NCI-H69 (cell line): ENCODE measurements at regions not wholly inside any gene's neighbourhood (a gene's known extent, or its start where the extent isn't known, plus 50 kb on each side); places are given as distances from the start of the nearest gene placed in this dataset.

Experiments
- DNase-seq: peaks from one replicate; lab custom pipeline; 2025; lab: John Stamatoyannopoulos, UW

DNA sequence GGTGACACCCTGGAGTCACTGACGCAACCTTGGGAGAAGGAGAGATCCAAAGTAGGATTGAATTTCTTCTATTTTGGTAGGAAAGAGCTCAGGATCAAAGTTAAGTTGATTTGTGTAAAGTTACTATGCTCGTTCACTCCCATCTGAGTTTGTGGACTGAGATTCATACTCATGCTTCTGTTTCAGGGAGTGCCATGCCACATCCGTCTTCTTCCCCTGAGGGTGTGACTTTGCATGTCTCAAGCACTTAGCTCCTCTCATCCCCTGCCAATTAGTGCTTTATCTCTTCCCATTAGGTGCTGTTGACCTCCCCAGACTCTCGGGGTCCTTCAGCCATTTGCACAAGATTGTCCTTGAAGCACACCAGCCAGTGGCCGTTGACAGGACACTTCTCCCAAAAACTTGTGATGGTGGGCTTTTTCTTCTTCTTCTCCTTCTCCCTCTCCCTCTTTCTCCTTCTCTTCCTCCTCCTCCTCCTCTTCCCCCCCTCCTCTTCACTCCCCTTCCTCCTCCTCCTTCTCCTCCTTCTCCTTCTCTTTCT is 232.2 kb upstream of the KLF4 start:
- no peak for DNase-seq

- DNase-seq: no peak
Measured at GRCh38 chr9:107720501-107720900, 230.9 kb upstream of the KLF4 start.

GRCh38 chr9:107717529-107718314 is 228.2 kb upstream of the KLF4 start:
- DNase-seq: no peak

DNA sequence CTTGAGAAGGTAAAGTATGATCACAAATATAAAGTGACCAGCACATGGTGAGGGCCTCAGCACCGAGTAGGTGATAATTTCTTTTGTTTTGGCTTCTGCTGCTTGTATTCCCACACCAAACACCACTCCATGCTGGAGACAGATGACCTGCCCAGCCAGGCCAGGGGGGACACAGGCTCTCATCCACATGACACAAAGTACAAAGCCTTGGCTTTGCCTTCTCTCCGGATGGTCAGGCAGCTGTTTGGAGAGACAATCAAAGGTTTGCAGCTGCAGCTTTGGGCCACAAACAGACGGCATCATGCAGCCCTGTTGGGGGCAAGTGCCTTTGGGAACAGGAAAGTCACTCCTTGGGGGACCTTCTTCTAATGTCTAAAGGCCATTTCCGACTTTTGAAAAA is 226.2 kb upstream of the KLF4 start:
- no peak for DNase-seq

GRCh38 chr9:107713470-107713869 is 223.9 kb upstream of the KLF4 start:
- no peak for DNase-seq

- peak; percentile 17 for DNase-seq
Measured at GRCh38 chr9:107712390-107712789, 222.8 kb upstream of the KLF4 start.

- peak; percentile 88 for DNase-seq
Measured at GRCh38 chr9:107711542-107711941, 222.0 kb upstream of the KLF4 start.

- DNase-seq: peak; percentile 56
Measured at GRCh38 chr9:107710953-107711352, 221.4 kb upstream of the KLF4 start.

- no peak for DNase-seq
Measured at GRCh38 chr9:107710546-107710945, 221.0 kb upstream of the KLF4 start.

- no peak for DNase-seq
Measured at GRCh38 chr9:107708791-107709190, 219.2 kb upstream of the KLF4 start.

- peak; percentile 25 for DNase-seq
Measured at GRCh38 chr9:107707915-107708441, 218.4 kb upstream of the KLF4 start.

DNA sequence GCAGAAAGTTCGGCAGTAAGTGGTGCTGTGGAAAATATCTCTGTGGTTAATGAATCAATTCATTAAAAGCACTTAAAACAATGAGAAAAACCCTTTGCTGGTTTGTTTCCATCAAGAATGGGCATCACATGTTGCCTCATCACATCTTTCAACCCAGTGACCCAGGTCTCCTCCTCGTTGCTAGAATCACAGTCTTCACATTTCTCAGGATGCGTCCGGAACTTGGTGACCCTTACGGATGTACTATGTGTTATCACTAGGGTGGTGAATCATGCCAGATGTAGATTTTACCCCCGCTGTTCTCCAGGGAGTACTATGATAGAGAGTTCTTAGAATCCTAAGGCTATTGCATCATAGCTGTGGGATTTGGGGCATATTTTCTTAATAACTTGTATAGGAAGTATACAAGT is 217.9 kb upstream of the KLF4 start:
- no peak for DNase-seq

DNA sequence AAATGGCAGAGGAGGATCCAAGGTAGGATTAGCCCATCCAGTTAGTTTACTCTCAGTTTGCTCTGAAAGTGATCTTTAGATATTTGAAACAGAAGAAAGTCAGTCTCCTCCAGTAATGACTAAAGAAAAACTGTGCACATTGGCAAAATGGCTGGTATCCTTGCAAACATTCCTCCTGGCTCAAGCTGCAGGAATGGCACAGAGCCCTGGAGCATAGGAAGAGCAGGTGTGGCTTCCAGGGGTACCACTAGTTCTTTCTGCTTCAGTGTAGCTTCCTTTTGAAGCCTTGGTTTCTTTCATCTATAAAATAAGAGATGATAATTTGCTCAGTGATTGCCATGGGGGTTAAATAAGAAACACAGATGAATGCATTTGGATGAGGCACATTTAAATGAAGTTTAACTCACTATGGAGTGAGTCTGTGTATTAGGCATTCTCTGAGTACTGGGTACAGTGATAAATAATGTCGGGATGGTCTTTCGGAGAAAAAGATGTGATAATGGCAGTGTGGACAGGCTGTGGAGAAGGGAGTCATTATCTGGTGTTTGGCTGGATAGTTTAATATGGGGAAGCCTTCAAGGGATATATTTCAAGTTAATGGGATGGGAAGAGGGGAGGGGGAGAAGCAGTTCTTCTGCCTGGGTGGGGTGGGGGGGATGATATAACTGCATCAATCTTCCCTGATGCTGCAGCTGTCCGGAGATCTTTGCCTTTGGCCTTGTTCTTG is 217.3 kb upstream of the KLF4 start:
- DNase-seq: peak; percentile 31

- no peak for DNase-seq
Measured at GRCh38 chr9:107705521-107705920, 216.0 kb upstream of the KLF4 start.

DNA sequence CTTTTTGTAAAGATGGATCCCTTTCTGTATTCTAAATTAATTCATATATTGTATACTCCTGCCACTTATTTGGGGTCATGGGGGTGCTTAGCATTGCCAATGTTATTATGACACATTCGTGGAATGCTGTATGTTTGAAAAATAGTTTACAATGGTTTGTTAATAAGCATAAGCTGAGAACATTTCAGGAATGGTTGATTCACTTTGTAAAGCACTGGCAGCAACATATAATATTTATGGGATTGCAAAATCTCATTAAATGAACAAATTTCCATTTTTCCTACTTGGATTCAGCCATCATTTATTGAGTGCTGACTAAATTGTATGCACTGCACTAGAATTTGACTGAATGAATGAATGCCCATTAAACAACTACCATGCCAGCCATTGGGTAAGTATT is 215.2 kb upstream of the KLF4 start:
- DNase-seq: no peak

GRCh38 chr9:107703651-107704050 is 214.1 kb upstream of the KLF4 start:
- no peak for DNase-seq

GRCh38 chr9:107700847-107701246 is 211.3 kb upstream of the KLF4 start:
- no peak for DNase-seq

DNA sequence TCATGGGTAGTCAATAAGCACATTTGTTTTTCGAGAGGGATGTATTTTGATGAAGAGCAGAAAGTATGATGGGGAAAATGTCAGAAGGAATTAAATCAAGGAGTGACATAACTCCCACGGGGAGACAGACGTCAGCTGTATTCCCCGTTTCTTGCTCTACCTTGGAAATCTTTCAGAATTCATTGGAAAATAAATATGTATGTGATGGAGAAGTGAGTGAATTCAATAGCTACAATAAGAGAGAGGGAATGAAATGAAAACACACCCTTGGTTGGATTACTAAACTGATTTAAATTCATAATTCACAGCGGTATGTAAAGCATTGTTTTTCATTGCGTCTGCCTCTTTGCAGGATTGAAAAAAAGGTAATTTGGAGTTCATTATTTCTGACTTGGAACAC is 209.7 kb upstream of the KLF4 start:
- peak; percentile 71 for DNase-seq

DNA sequence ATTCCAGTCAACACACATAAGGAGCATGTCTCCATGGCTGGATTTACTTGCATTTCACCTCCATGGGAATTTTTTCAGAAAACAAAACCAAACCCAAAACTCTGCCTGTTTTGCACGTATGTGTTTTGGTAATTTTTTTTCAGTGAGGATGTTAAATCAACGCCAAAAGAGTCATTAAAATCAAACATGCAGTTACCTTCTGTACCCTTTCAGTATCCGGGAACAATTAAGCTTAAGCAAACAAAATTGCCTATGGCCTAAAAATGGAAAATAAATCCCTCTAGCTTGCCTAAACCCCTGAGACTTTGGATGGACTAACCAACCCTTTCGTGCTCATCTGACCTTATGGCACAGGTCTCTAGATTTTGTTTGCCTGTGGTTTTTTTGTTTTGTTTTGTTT is 209.2 kb upstream of the KLF4 start:
- DNase-seq: peak; percentile 81

- DNase-seq: no peak
Measured at GRCh38 chr9:107696302-107696701, 206.7 kb upstream of the KLF4 start.

DNA sequence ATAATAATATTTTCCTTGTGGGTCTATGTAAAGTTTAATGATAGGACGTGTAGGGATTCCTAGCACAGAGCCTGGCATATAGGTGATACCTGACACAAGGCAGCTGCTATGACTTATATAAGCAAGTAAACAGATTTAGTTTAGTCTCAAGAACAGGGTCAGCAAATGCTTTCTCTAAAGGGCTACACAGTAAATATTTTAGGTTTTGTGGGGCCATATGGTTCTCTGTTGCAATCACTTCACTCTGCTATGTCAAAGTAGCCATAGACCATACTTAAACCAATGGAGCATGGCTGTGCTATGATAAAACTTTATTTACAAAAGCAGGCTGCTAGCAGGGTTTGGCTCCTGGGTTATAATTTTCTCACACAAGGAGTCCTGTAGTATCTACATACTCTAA is 204.8 kb upstream of the KLF4 start:
- DNase-seq: peak; percentile 77

DNA sequence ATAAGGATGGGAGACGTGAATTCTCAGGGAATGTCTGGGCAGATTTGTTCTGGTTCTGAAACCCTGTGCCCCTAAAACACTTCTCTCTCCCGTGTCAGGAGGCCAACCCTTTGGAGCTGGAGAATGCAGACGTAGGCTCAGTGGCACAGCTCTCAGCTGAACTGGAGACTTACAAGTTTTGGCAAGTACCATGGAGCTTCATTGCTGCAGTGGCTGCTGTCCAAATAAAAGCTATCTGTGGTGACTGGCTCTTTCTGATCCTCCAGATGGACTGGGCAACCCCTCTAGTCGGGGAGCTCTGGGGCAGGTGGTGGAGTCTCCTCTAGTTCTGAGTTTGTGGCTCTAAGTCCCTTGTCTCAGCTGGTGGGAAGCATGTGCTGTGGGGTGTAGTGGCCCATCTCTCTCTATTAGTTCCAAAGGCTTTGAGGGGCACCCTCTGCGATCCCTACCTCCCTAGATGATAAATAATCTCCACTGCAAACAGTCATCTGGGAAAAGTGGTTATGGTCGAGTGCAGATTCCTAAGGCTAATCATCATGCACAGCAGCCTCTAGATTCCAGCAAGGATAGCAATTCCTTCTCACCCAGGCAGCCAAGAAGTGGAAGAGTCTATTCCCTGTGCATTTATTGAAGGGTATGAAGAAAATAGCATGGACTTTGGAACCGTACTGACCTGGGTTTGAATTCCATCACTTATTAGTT is 204.2 kb upstream of the KLF4 start:
- DNase-seq: peak; percentile 48
